Loucy (cell line): ENCODE measurements at regions not wholly inside any gene's neighbourhood (a gene's known extent, or its start where the extent isn't known, plus 50 kb on each side); places are given as distances from the start of the nearest gene placed in this dataset.

Experiments used
- H2AFZ ChIP-seq: fragments of 200-600 bp; sonication (generic); 2 replicates; pipeline ENCODE4 v1.6.0; 2016; ENCODE audit warnings: antibody characterized with exemption, mild to moderate bottlenecking, low read length, moderate library complexity
- H3F3A ChIP-seq: fragments of 200-600 bp; 2 replicates; pipeline ENCODE4 v1.6.0; 2016; ENCODE audit warnings: antibody characterized with exemption, low read depth, mild to moderate bottlenecking
- H3K27me3 ChIP-seq: fragments of 200-600 bp; sonication (generic); 2 replicates; pipeline ENCODE4 v1.6.1; 2014; ENCODE audit warnings: low read length, mild to moderate bottlenecking; ENCODE audit not compliant: insufficient read depth, poor library complexity, severe bottlenecking
- H3K36me3 ChIP-seq: fragments of 200-600 bp; sonication (generic); 2 replicates; pipeline ENCODE4 v1.6.1; 2016; ENCODE audit warnings: low read length; ENCODE audit not compliant: insufficient read depth
- H3K4me1 ChIP-seq: fragments of 200-600 bp; sonication (generic); 2 replicates; pipeline ENCODE4 v1.5.1; 2014; ENCODE audit warnings: low read length, mild to moderate bottlenecking; ENCODE audit not compliant: insufficient read depth, poor library complexity, severe bottlenecking
- H3K4me2 ChIP-seq: fragments of 200-600 bp; sonication (generic); 2 replicates; pipeline ENCODE4 v1.6.0; 2014; ENCODE audit warnings: antibody characterized with exemption, low read length, low read depth, mild to moderate bottlenecking; ENCODE audit not compliant: poor library complexity, severe bottlenecking
- H3K4me3 ChIP-seq: fragments of 200-600 bp; sonication (generic); 2 replicates; pipeline ENCODE4 v1.5.1; 2014; ENCODE audit warnings: low read length, mild to moderate bottlenecking, mixed read lengths; ENCODE audit not compliant: poor library complexity, severe bottlenecking
- H3K79me2 ChIP-seq: fragments of 200-600 bp; sonication (generic); 2 replicates; pipeline ENCODE4 v1.6.1; 2014; ENCODE audit warnings: low read length; ENCODE audit not compliant: insufficient read depth
- H3K9ac ChIP-seq: fragments of 200-600 bp; sonication (generic); 2 replicates; pipeline ENCODE4 v1.6.0; 2014; ENCODE audit warnings: mild to moderate bottlenecking, low read depth, low read length, moderate library complexity; ENCODE audit not compliant: poor library complexity, severe bottlenecking
- H3K9me2 ChIP-seq: fragments of 200-600 bp; sonication (generic); replicated peaks from 2 replicates; pipeline ENCODE4 v1.6.1; 2016; ENCODE audit warnings: low read depth, low read length, mixed read lengths
- H3K9me3 ChIP-seq: fragments of 200-600 bp; sonication (generic); 2 replicates; pipeline ENCODE4 v1.6.1; 2014; ENCODE audit warnings: mild to moderate bottlenecking, antibody characterized with exemption, low read length, low read depth; ENCODE audit not compliant: insufficient read depth
- H4K20me1 ChIP-seq: fragments of 200-600 bp; sonication (generic); 2 replicates; pipeline ENCODE4 v1.6.0; 2014; ENCODE audit warnings: antibody characterized with exemption, low read length, mild to moderate bottlenecking; ENCODE audit not compliant: insufficient read depth, poor library complexity, severe bottlenecking
- CTCF ChIP-seq: fragments of 200-600 bp; sonication (generic); conservative IDR thresholded peaks from 2 replicates; pipeline ENCODE4 v1.5.1; 2014; ENCODE audit warnings: mild to moderate bottlenecking, antibody characterized with exemption, low read length
- EZH2phosphoT487 ChIP-seq: fragments of 200-600 bp; IDR thresholded peaks from 2 replicates; pipeline ENCODE4 v1.6.1; 2018; ENCODE audit warnings: antibody characterized with exemption, mild to moderate bottlenecking, moderate library complexity, borderline replicate concordance

DNA sequence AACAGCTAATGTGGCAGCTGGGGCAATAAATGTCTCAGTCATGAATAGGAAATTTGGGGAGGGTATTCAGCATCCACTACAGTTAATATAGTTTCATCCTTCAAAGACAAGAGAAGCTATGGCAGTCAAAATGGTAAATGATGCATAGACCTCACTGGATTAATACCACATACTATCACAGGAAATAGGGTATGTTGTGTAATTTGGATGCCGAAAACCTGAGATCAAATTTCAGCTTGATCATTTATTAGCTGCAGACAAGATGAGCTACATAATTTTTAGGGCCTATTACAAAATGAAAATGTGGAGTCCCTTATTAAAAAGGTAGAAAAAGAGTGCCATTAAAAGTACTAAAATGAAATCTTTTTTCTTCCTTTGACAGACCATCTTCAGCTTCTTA, 112.6 kb upstream of the MTAP start:
- Histone ChIP-seq H2AFZ (no peak overlapping the region), H3F3A (no peaks in the 10 kb centered on the region), H3K9me2 (no peaks in the 10 kb centered on the region), H4K20me1 (no peaks in the 10 kb centered on the region), H3K9me3 (no peaks in the 10 kb centered on the region), H3K4me3 (no peak overlapping the region), H3K4me1 (no peaks in the 10 kb centered on the region), H3K9ac (no peak overlapping the region), H3K79me2 (no peaks in the 10 kb centered on the region), H3K27me3 (no peaks in the 10 kb centered on the region), H3K4me2 (no peak overlapping the region), H3K36me3 (no peaks in the 10 kb centered on the region)
- TF ChIP-seq CTCF (no peak), EZH2phosphoT487 (no peak)

GRCh38 chr9:21690561-21690960, 111.9 kb upstream of the MTAP start:
- Histone ChIP-seq H2AFZ (no peak overlapping the region), H3K9ac (no peak overlapping the region), H3K4me2 (no peak overlapping the region), H3K79me2 (no peaks in the 10 kb centered on the region), H3K9me3 (no peaks in the 10 kb centered on the region), H3K4me3 (no peak overlapping the region), H4K20me1 (no peaks in the 10 kb centered on the region), H3K27me3 (no peaks in the 10 kb centered on the region), H3K9me2 (no peaks in the 10 kb centered on the region), H3K4me1 (no peaks in the 10 kb centered on the region), H3K36me3 (no peaks in the 10 kb centered on the region), H3F3A (no peaks in the 10 kb centered on the region)
- TF ChIP-seq EZH2phosphoT487 (no peak), CTCF (no peak)

DNA sequence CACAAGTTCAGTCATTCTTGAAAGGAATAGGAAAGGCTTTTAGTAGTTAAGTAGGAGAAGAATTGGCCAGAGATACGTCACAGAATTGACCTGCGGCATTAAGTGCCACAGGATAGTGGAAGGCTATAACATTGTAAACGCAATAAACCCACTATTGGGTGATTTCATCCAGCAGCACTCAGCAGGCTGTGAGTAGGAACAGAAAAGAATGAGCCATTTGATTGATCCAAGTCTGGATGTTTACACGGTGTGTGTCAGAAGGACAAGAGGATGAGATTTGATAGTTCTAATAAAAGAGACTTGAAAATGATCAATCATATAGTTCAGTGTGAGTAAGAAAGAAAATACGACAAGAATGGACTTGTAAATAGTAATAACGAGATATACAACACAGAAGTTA, 110.0 kb upstream of the MTAP start:
- Histone ChIP-seq H3K27me3 (no peaks in the 10 kb centered on the region), H3K4me1 (no peaks in the 10 kb centered on the region), H3K9me2 (no peaks in the 10 kb centered on the region), H3K4me3 (no peak overlapping the region), H4K20me1 (no peaks in the 10 kb centered on the region), H3K36me3 (no peaks in the 10 kb centered on the region), H3K79me2 (no peaks in the 10 kb centered on the region), H3K9ac (no peak overlapping the region), H2AFZ (no peak overlapping the region), H3K4me2 (no peak overlapping the region), H3K9me3 (no peaks in the 10 kb centered on the region), H3F3A (no peaks in the 10 kb centered on the region)
- TF ChIP-seq CTCF (no peak), EZH2phosphoT487 (no peak)
